ENCODE measurements at regions not wholly inside any gene's neighbourhood (a gene's known extent, or its start where the extent isn't known, plus 50 kb on each side); places are given as distances from the start of the nearest gene placed in this dataset.
"Not testable (repeated sequence)": the region's sequence is repeated elsewhere in the genome, so short reads cannot be mapped to it uniquely, and the experiment has no call there.

- H3K36me3 ChIP-seq (ENCODE audit: control insufficient read depth, low read length), result no peaks in the 10 kb centered on the region
- no peaks in the 10 kb centered on the region for H3K27me3 ChIP-seq (ENCODE audit: control insufficient read depth, low read length)
- no peaks in the 10 kb centered on the region for H4K20me1 ChIP-seq (ENCODE audit: control insufficient read depth, insufficient read depth, low read depth, low read length)
- H3F3A ChIP-seq (ENCODE audit: control insufficient read depth, insufficient read depth), result no peaks in the 10 kb centered on the region
- H3K9me2 ChIP-seq (replicated peaks; ENCODE audit: control insufficient read depth, low read length), result no peaks in the 10 kb centered on the region
- no peaks in the 10 kb centered on the region for H3K4me1 ChIP-seq (ENCODE audit: control insufficient read depth, low read length)
- H3K27ac ChIP-seq (ENCODE audit: low read depth, low read length), result no peak overlapping the region
- TF ChIP-seq CTCF (IDR thresholded peaks at IDR 0.05; ENCODE audit: low read depth, low read length, poor library complexity, severe bottlenecking), result no peak
- TF ChIP-seq EZH2phosphoT487 (IDR thresholded peaks at IDR 0.05; ENCODE audit: borderline replicate concordance, low read length), result no peak
- H3K9me3 ChIP-seq (ENCODE audit: control insufficient read depth, insufficient read depth, low read length), result peaks cover 15% of the 10 kb centered on the region; the same call in 1 of the 2 replicates
- H3K4me2 ChIP-seq (ENCODE audit: low read length), result no peak overlapping the region
- H3K4me3 ChIP-seq (ENCODE audit: low read length), result no peak overlapping the region
- no peaks in the 10 kb centered on the region for H3K79me2 ChIP-seq (ENCODE audit: control insufficient read depth, low read length)
Observed at GRCh38 chr19:31535691-31536460, 186.6 kb upstream of the TSHZ3 start.

GRCh38 chr19:31537136-31537535 is 187.9 kb upstream of the TSHZ3 start:
- no peak for TF ChIP-seq CTCF (IDR thresholded peaks at IDR 0.05; ENCODE audit: low read depth, low read length, poor library complexity, severe bottlenecking)
- no peaks in the 10 kb centered on the region for H4K20me1 ChIP-seq (ENCODE audit: control insufficient read depth, insufficient read depth, low read depth, low read length)
- H3K4me1 ChIP-seq (ENCODE audit: control insufficient read depth, low read length), result no peaks in the 10 kb centered on the region
- H3K9me2 ChIP-seq (replicated peaks; ENCODE audit: control insufficient read depth, low read length), result no peaks in the 10 kb centered on the region
- H3K9me3 ChIP-seq (ENCODE audit: control insufficient read depth, insufficient read depth, low read length), result peaks cover 15% of the 10 kb centered on the region; the same call in 1 of the 2 replicates
- no peak overlapping the region for H3K27ac ChIP-seq (ENCODE audit: low read depth, low read length)
- H3K27me3 ChIP-seq (ENCODE audit: control insufficient read depth, low read length), result no peaks in the 10 kb centered on the region
- no peaks in the 10 kb centered on the region for H3K36me3 ChIP-seq (ENCODE audit: control insufficient read depth, low read length)
- no peaks in the 10 kb centered on the region for H3K79me2 ChIP-seq (ENCODE audit: control insufficient read depth, low read length)
- no peaks in the 10 kb centered on the region for H3F3A ChIP-seq (ENCODE audit: control insufficient read depth, insufficient read depth)
- no peak overlapping the region for H3K4me2 ChIP-seq (ENCODE audit: low read length)
- H3K4me3 ChIP-seq (ENCODE audit: low read length), result no peak overlapping the region

- H3K36me3 ChIP-seq (ENCODE audit: control insufficient read depth, low read length), result not testable (repeated sequence)
Observed at GRCh38 chr19:31537902-31538301, 188.7 kb upstream of the TSHZ3 start.

DNA sequence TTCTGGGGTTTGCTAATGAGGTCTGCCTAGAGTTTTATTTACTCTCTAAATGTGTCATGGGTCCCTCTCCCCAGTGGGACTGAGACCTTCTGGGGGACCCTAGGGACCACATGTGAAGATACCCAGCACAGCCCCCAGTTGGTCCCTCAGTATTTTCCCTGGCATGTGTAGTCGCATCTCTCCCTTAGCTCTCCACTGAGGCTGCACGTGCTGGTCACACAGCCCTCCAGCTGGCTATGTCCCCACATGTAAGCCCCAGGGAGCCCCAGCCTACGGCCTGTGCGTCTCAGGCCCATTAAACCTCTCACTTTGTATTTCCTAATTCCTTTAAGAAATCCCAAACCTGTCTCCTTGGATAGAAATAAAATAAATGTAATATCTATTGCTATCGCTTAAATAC is 189.6 kb upstream of the TSHZ3 start:
- no peaks in the 10 kb centered on the region for H4K20me1 ChIP-seq (ENCODE audit: control insufficient read depth, insufficient read depth, low read depth, low read length)
- TF ChIP-seq CTCF (IDR thresholded peaks at IDR 0.05; ENCODE audit: low read depth, low read length, poor library complexity, severe bottlenecking) (no peak), EZH2phosphoT487 (IDR thresholded peaks at IDR 0.05; ENCODE audit: borderline replicate concordance, low read length) (no peak)
- H3K27ac ChIP-seq (ENCODE audit: low read depth, low read length), result no peak overlapping the region
- H3K79me2 ChIP-seq (ENCODE audit: control insufficient read depth, low read length), result no peaks in the 10 kb centered on the region
- H3K4me1 ChIP-seq (ENCODE audit: control insufficient read depth, low read length), result no peaks in the 10 kb centered on the region
- no peak overlapping the region for H3K4me2 ChIP-seq (ENCODE audit: low read length)
- no peaks in the 10 kb centered on the region for H3K27me3 ChIP-seq (ENCODE audit: control insufficient read depth, low read length)
- peaks cover 15% of the 10 kb centered on the region; the same call in 1 of the 2 replicates for H3K9me3 ChIP-seq (ENCODE audit: control insufficient read depth, insufficient read depth, low read length)
- H3K4me3 ChIP-seq (ENCODE audit: low read length), result no peak overlapping the region
- H3K9me2 ChIP-seq (replicated peaks; ENCODE audit: control insufficient read depth, low read length), result no peaks in the 10 kb centered on the region
- H3K36me3 ChIP-seq (ENCODE audit: control insufficient read depth, low read length), result no peaks in the 10 kb centered on the region
- H3F3A ChIP-seq (ENCODE audit: control insufficient read depth, insufficient read depth), result no peaks in the 10 kb centered on the region

More at GRCh38 chr19:31537902-31538301, 188.7 kb upstream of the TSHZ3 start:
- H3K79me2 ChIP-seq (ENCODE audit: control insufficient read depth, low read length); H3K4me2 ChIP-seq (ENCODE audit: low read length); H4K20me1 ChIP-seq (ENCODE audit: control insufficient read depth, insufficient read depth, low read depth, low read length); H3K27ac ChIP-seq (ENCODE audit: low read depth, low read length); H3K27me3 ChIP-seq (ENCODE audit: control insufficient read depth, low read length); H3F3A ChIP-seq (ENCODE audit: control insufficient read depth, insufficient read depth); H3K4me1 ChIP-seq (ENCODE audit: control insufficient read depth, low read length); H3K9me2 ChIP-seq (replicated peaks; ENCODE audit: control insufficient read depth, low read length); H3K4me3 ChIP-seq (ENCODE audit: low read length): not testable (repeated sequence)
- peaks cover 15% of the 10 kb centered on the region; the same call in 1 of the 2 replicates for H3K9me3 ChIP-seq (ENCODE audit: control insufficient read depth, insufficient read depth, low read length)
